Neural cell (in vitro differentiated cells): ENCODE measurements at regions not wholly inside any gene's neighbourhood (a gene's known extent, or its start where the extent isn't known, plus 50 kb on each side); places are given as distances from the start of the nearest gene placed in this dataset.

Source experiments
- H2AFZ ChIP-seq: fragments of 200-600, 300-800 bp; sonication (generic), shearing (Covaris generic); 2 replicates; pipeline ENCODE4 v1.6.0; 2014; ENCODE audit warnings: low read depth, mild to moderate bottlenecking, antibody characterized with exemption, low read length, moderate library complexity
- H3F3A ChIP-seq: fragments of 200-600 bp; shearing (Covaris generic); 2 replicates; pipeline ENCODE4 v1.6.1; 2016; ENCODE audit warnings: mild to moderate bottlenecking, moderate library complexity, mixed read lengths, antibody characterized with exemption, low read length; ENCODE audit not compliant: insufficient read depth, poor library complexity, severe bottlenecking
- H3K27ac ChIP-seq: fragments of 200-600, 300-800 bp; sonication (generic), shearing (Covaris generic); 2 replicates; pipeline ENCODE4 v1.5.1; 2014; ENCODE audit warnings: mild to moderate bottlenecking, low read length, moderate library complexity
- H3K27me3 ChIP-seq: fragments of 300-800, 200-600 bp; sonication (generic), shearing (Covaris generic); 2 replicates; pipeline ENCODE4 v1.6.0; 2014; ENCODE audit warnings: mild to moderate bottlenecking, low read depth, low read length, moderate library complexity; ENCODE audit not compliant: insufficient read depth
- H3K36me3 ChIP-seq: fragments of 300-800, 200-600 bp; sonication (generic), shearing (Covaris generic); 2 replicates; pipeline ENCODE4 v1.5.1; 2014; ENCODE audit warnings: mild to moderate bottlenecking, antibody characterized with exemption, low read length, moderate library complexity; ENCODE audit not compliant: insufficient read depth
- H3K4me2 ChIP-seq: fragments of 300-800, 200-600 bp; sonication (generic), shearing (Covaris generic); 2 replicates; pipeline ENCODE4 v1.6.0; 2014; ENCODE audit warnings: mild to moderate bottlenecking, low read length
- H3K4me3 ChIP-seq: fragments of 300-800, 200-600 bp; sonication (generic), shearing (Covaris generic); 2 replicates; pipeline ENCODE4 v1.5.1; 2014; ENCODE audit warnings: mild to moderate bottlenecking, low read length, moderate library complexity
- H3K79me2 ChIP-seq: fragments of 200-600 bp; shearing (Covaris generic); replicated peaks from 2 replicates; pipeline ENCODE4 v1.6.0; 2014; ENCODE audit warnings: mild to moderate bottlenecking, low read length, moderate library complexity; ENCODE audit not compliant: insufficient read depth
- H3K9ac ChIP-seq: fragments of 300-800, 200-600 bp; sonication (generic), shearing (Covaris generic); 2 replicates; pipeline ENCODE4 v1.6.1; 2016; ENCODE audit warnings: mild to moderate bottlenecking, low read length, mixed read lengths
- H3K9me2 ChIP-seq: fragments of 200-600 bp; shearing (Covaris generic); 2 replicates; pipeline ENCODE4 v1.6.1; 2016; ENCODE audit warnings: mild to moderate bottlenecking, low read length, mixed read lengths; ENCODE audit not compliant: insufficient read depth
- H3K9me3 ChIP-seq: fragments of 200-600, 300-800 bp; sonication (generic), shearing (Covaris generic); 2 replicates; pipeline ENCODE4 v1.6.1; 2016; ENCODE audit warnings: mild to moderate bottlenecking, mixed run types, low read length, moderate library complexity, mixed read lengths
- H4K20me1 ChIP-seq: fragments of 200-600 bp; shearing (Covaris generic); 2 replicates; pipeline ENCODE4 v1.6.1; 2016; ENCODE audit warnings: mild to moderate bottlenecking, mixed run types; ENCODE audit not compliant: insufficient read depth
- CTCF ChIP-seq: fragments of 450-650 bp; IDR thresholded peaks from 2 replicates; pipeline ENCODE4 v1.5.1; 2014; ENCODE audit warnings: antibody characterized with exemption, mild to moderate bottlenecking, moderate library complexity; ENCODE audit not compliant: poor library complexity, severe bottlenecking
- EP300 ChIP-seq: fragments of 450-650 bp; conservative IDR thresholded peaks from 2 replicates; pipeline ENCODE4 v1.6.1; 2014; ENCODE audit warnings: antibody characterized with exemption, mild to moderate bottlenecking, moderate library complexity; ENCODE audit not compliant: poor library complexity, severe bottlenecking
- EZH2 ChIP-seq: fragments of 200-600, 300-800 bp; shearing (Covaris generic), sonication (generic); IDR thresholded peaks from 2 replicates; pipeline ENCODE4 v1.6.1; 2014; ENCODE audit warnings: antibody characterized with exemption, low read length, borderline replicate concordance, mild to moderate bottlenecking; ENCODE audit not compliant: insufficient read depth, poor library complexity, severe bottlenecking
- MXI1 ChIP-seq: fragments of 450-650 bp; conservative IDR thresholded peaks from 2 replicates; pipeline ENCODE4 v1.6.1; 2014; ENCODE audit warnings: antibody characterized with exemption, mild to moderate bottlenecking; ENCODE audit not compliant: poor library complexity, severe bottlenecking
- POLR2AphosphoS5 ChIP-seq: IDR thresholded peaks from 2 replicates; pipeline ENCODE4 v1.6.1; 2012
- RAD21 ChIP-seq: fragments of 450-650 bp; conservative IDR thresholded peaks from 2 replicates; pipeline ENCODE4 v1.6.1; 2014; ENCODE audit warnings: antibody characterized with exemption, mild to moderate bottlenecking, moderate library complexity
- REST ChIP-seq: IDR thresholded peaks from 2 replicates; pipeline ENCODE4 v1.6.1; 2012; ENCODE audit warnings: borderline replicate concordance
- SMC3 ChIP-seq: fragments of 450-650 bp; conservative IDR thresholded peaks from 2 replicates; pipeline ENCODE4 v1.6.1; 2014; ENCODE audit warnings: antibody characterized with exemption, mild to moderate bottlenecking, moderate library complexity; ENCODE audit not compliant: poor library complexity
- TAF1 ChIP-seq: IDR thresholded peaks from 2 replicates; pipeline ENCODE4 v1.6.1; 2012; ENCODE audit warnings: low read depth

GRCh38 chr1:90206260-90206659 lies 211.3 kb downstream of the ZNF326 start:
- no peak for TF ChIP-seq SMC3
- no peak for TF ChIP-seq EZH2
- TF ChIP-seq EP300 = no peak
- no peak for TF ChIP-seq TAF1
- no peak for TF ChIP-seq REST
- TF ChIP-seq POLR2AphosphoS5 = no peak
- TF ChIP-seq MXI1 = no peak
- H3K27me3 ChIP-seq = no peaks in the 10 kb centered on the region
- no peak overlapping the region for H3K4me3 ChIP-seq
- H4K20me1 ChIP-seq = no peaks in the 10 kb centered on the region
- H3K9ac ChIP-seq = no peak overlapping the region
- no peaks in the 10 kb centered on the region for H3K9me2 ChIP-seq
- H3K9me3 ChIP-seq = no peaks in the 10 kb centered on the region
- no peaks in the 10 kb centered on the region for H3F3A ChIP-seq
- H3K27ac ChIP-seq = peak overlapping the region; percentile 52
- no peaks in the 10 kb centered on the region for H3K79me2 ChIP-seq
- no peak overlapping the region for H3K4me2 ChIP-seq
- H2AFZ ChIP-seq = no peak overlapping the region
- H3K36me3 ChIP-seq = no peaks in the 10 kb centered on the region

- Histone ChIP-seq H3K9me2 (no peaks in the 10 kb centered on the region), H4K20me1 (no peaks in the 10 kb centered on the region), H3K27ac (no peak overlapping the region), H3F3A (no peaks in the 10 kb centered on the region), H3K4me2 (no peak overlapping the region), H3K27me3 (no peaks in the 10 kb centered on the region), H3K9me3 (no peaks in the 10 kb centered on the region), H3K4me3 (no peak overlapping the region), H3K9ac (no peak overlapping the region), H2AFZ (no peak overlapping the region), H3K36me3 (no peaks in the 10 kb centered on the region), H3K79me2 (no peaks in the 10 kb centered on the region)
- no peak for TF ChIP-seq EZH2
- TF ChIP-seq REST = no peak
- TF ChIP-seq MXI1 = no peak
- TF ChIP-seq EP300 = no peak
- no peak for TF ChIP-seq CTCF
- TF ChIP-seq TAF1 = no peak
- TF ChIP-seq POLR2AphosphoS5 = no peak
- no peak for TF ChIP-seq RAD21
- TF ChIP-seq SMC3 = no peak
These were observed 209.9 kb downstream of the ZNF326 start for GRCh38 chr1:90204780-90205179.
